Hepatocyte (in vitro differentiated cells): ENCODE measurements at regions not wholly inside any gene's neighbourhood (a gene's known extent, or its start where the extent isn't known, plus 50 kb on each side); places are given as distances from the start of the nearest gene placed in this dataset.

Experiments used
- DNase-seq: peaks from one replicate; pipeline ENCODE4 v3.0.0-alpha.2; 2016; ENCODE audit warnings: low spot score
- H2AFZ ChIP-seq: fragments of 200-600 bp; sonication (generic); 2 replicates; pipeline ENCODE4 v1.6.0; 2016; ENCODE audit warnings: antibody characterized with exemption, mild to moderate bottlenecking
- H3K27ac ChIP-seq: fragments of 200-600 bp; sonication (generic); 2 replicates; pipeline ENCODE4 v1.5.1; 2016; ENCODE audit warnings: mild to moderate bottlenecking
- H3K27me3 ChIP-seq: fragments of 200-600 bp; sonication (generic); 2 replicates; pipeline ENCODE4 v1.6.1; 2016
- H3K36me3 ChIP-seq: fragments of 200-600 bp; sonication (generic); replicated peaks from 2 replicates; pipeline ENCODE4 v1.5.1; 2016; ENCODE audit warnings: low read depth; ENCODE audit not compliant: insufficient read depth
- H3K4me1 ChIP-seq: fragments of 200-600 bp; sonication (generic); 2 replicates; pipeline ENCODE4 v1.5.1; 2016; ENCODE audit warnings: mild to moderate bottlenecking, moderate library complexity; ENCODE audit not compliant: insufficient read depth
- H3K4me2 ChIP-seq: fragments of 200-600 bp; sonication (generic); 2 replicates; pipeline ENCODE4 v1.6.0; 2016
- H3K4me3 ChIP-seq: fragments of 200-600 bp; sonication (generic); 2 replicates; pipeline ENCODE4 v1.5.1; 2016; ENCODE audit warnings: mild to moderate bottlenecking
- H3K79me2 ChIP-seq: fragments of 200-600 bp; sonication (generic); 2 replicates; pipeline ENCODE4 v1.6.0; 2017; ENCODE audit warnings: mild to moderate bottlenecking
- H3K9me2 ChIP-seq: fragments of 200-600 bp; sonication (generic); replicated peaks from 2 replicates; pipeline ENCODE4 v1.6.0; 2017; ENCODE audit warnings: mild to moderate bottlenecking; ENCODE audit not compliant: insufficient read depth
- H3K9me3 ChIP-seq: fragments of 200-600 bp; sonication (generic); 2 replicates; pipeline ENCODE4 v1.5.1; 2016; ENCODE audit warnings: low read depth, mild to moderate bottlenecking
- H4K20me1 ChIP-seq: fragments of 200-600 bp; sonication (generic); 2 replicates; pipeline ENCODE4 v1.6.0; 2016; ENCODE audit warnings: mild to moderate bottlenecking; ENCODE audit not compliant: insufficient read depth, poor library complexity, severe bottlenecking
- CTCF ChIP-seq: fragments of 200-600 bp; sonication (generic); IDR thresholded peaks from 2 replicates; pipeline ENCODE4 v1.5.1; 2016; ENCODE audit warnings: antibody characterized with exemption, mild to moderate bottlenecking; ENCODE audit not compliant: poor library complexity
- EZH2 ChIP-seq: fragments of 200-600 bp; sonication (generic); IDR thresholded peaks from 2 replicates; pipeline ENCODE4 v1.6.1; 2016; ENCODE audit warnings: antibody characterized with exemption, mild to moderate bottlenecking, borderline replicate concordance
- EZH2phosphoT487 ChIP-seq: fragments of 200-600 bp; sonication (generic); IDR thresholded peaks from one replicate; pipeline ENCODE4 v1.6.1; 2018; ENCODE audit warnings: antibody characterized with exemption, mild to moderate bottlenecking, low read depth, moderate library complexity; ENCODE audit not compliant: unreplicated experiment, severe bottlenecking
- WGBS: methylation state at CpG from one replicate; pipeline ENCODE4 v1.1.6; 2016; ENCODE audit warnings: low lambda C conversion rate; ENCODE audit errors: missing lambda C conversion rate; 5-methylcytosine and 5-hydroxymethylcytosine counted together

- Histone ChIP-seq H3K4me1 (no peaks in the 10 kb centered on the region), H3K4me2 (no peak overlapping the region), H3K27ac (no peak overlapping the region), H3K9me3 (no peaks in the 10 kb centered on the region), H3K36me3 (no peaks in the 10 kb centered on the region), H4K20me1 (no peaks in the 10 kb centered on the region), H3K4me3 (no peak overlapping the region), H3K9me2 (no peaks in the 10 kb centered on the region), H2AFZ (no peak overlapping the region), H3K79me2 (no peaks in the 10 kb centered on the region), H3K27me3 (no peaks in the 10 kb centered on the region)
- TF ChIP-seq CTCF (no peak), EZH2phosphoT487 (no peak), EZH2 (no peak)
- no peak for DNase-seq
- WGBS = 87% methylated on average over 2 of the region's 2 CpGs
Measured at GRCh38 chr6:104306211-104306610, 553.5 kb downstream of the HACE1 start.

GRCh38 chr6:104305206-104305605 is 554.5 kb downstream of the HACE1 start:
- Histone ChIP-seq H3K27me3 (no peaks in the 10 kb centered on the region), H3K4me1 (no peaks in the 10 kb centered on the region), H3K9me3 (no peaks in the 10 kb centered on the region), H3K79me2 (no peaks in the 10 kb centered on the region), H3K36me3 (no peaks in the 10 kb centered on the region), H4K20me1 (no peaks in the 10 kb centered on the region), H2AFZ (no peak overlapping the region), H3K9me2 (no peaks in the 10 kb centered on the region), H3K27ac (no peak overlapping the region), H3K4me2 (no peak overlapping the region), H3K4me3 (no peak overlapping the region)
- TF ChIP-seq EZH2 = no peak
- no peak for TF ChIP-seq EZH2phosphoT487
- no peak for TF ChIP-seq CTCF
- WGBS = 92% methylated on average over 5 of the region's 5 CpGs
- DNase-seq = no peak

- H4K20me1 ChIP-seq = no peaks in the 10 kb centered on the region
- no peaks in the 10 kb centered on the region for H3K79me2 ChIP-seq
- no peaks in the 10 kb centered on the region for H3K27me3 ChIP-seq
- H3K36me3 ChIP-seq = no peaks in the 10 kb centered on the region
- no peaks in the 10 kb centered on the region for H3K9me3 ChIP-seq
- DNase-seq = no peak
- H3K27ac ChIP-seq = no peak overlapping the region
- 87% methylated on average over 10 of the region's 10 CpGs for WGBS
- H3K4me2 ChIP-seq = no peak overlapping the region
- no peak overlapping the region for H2AFZ ChIP-seq
- no peak overlapping the region for H3K4me3 ChIP-seq
- TF ChIP-seq EZH2phosphoT487 = no peak
- no peak for TF ChIP-seq EZH2
- TF ChIP-seq CTCF = no peak
- H3K4me1 ChIP-seq = no peaks in the 10 kb centered on the region
- H3K9me2 ChIP-seq = no peaks in the 10 kb centered on the region
Measured at GRCh38 chr6:104301951-104302350, 557.8 kb downstream of the HACE1 start.

GRCh38 chr6:104286641-104287040 is 573.1 kb downstream of the HACE1 start:
- 91% methylated on average over 1 of the region's 1 CpG for WGBS
- no peaks in the 10 kb centered on the region for H3K4me1 ChIP-seq
- no peak for TF ChIP-seq CTCF
- no peak for TF ChIP-seq EZH2
- TF ChIP-seq EZH2phosphoT487 = no peak
- no peaks in the 10 kb centered on the region for H3K79me2 ChIP-seq
- H3K9me2 ChIP-seq = no peaks in the 10 kb centered on the region
- no peak overlapping the region for H3K4me2 ChIP-seq
- H4K20me1 ChIP-seq = no peaks in the 10 kb centered on the region
- no peak overlapping the region for H3K4me3 ChIP-seq
- no peak overlapping the region for H2AFZ ChIP-seq
- no peaks in the 10 kb centered on the region for H3K27me3 ChIP-seq
- H3K36me3 ChIP-seq = no peaks in the 10 kb centered on the region
- DNase-seq = no peak
- no peak overlapping the region for H3K27ac ChIP-seq
- H3K9me3 ChIP-seq = no peaks in the 10 kb centered on the region
